Hepatocyte (in vitro differentiated cells): ENCODE measurements at regions not wholly inside any gene's neighbourhood (a gene's known extent, or its start where the extent isn't known, plus 50 kb on each side); places are given as distances from the start of the nearest gene placed in this dataset.
"Not testable (repeated sequence)": the region's sequence is repeated elsewhere in the genome, so short reads cannot be mapped to it uniquely, and the experiment has no call there.

ENCODE experiments used
- EZH2 ChIP-seq: fragments of 200-600 bp; sonication (generic); IDR thresholded peaks from 2 replicates; pipeline ENCODE4 v1.6.1; 2016; ENCODE audit warnings: antibody characterized with exemption, mild to moderate bottlenecking, borderline replicate concordance
- EZH2phosphoT487 ChIP-seq: fragments of 200-600 bp; sonication (generic); IDR thresholded peaks from one replicate; pipeline ENCODE4 v1.6.1; 2018; ENCODE audit warnings: antibody characterized with exemption, mild to moderate bottlenecking, low read depth, moderate library complexity; ENCODE audit not compliant: unreplicated experiment, severe bottlenecking
- TF ChIP-seq, protein P1 (sequence below): fragments of 200-600 bp; sonication (generic); IDR thresholded peaks from 2 replicates; pipeline ENCODE4 v1.5.1; 2016; ENCODE audit warnings: antibody characterized with exemption, mild to moderate bottlenecking; ENCODE audit not compliant: poor library complexity

GRCh38 chr16:70062947-70063346 is 51.2 kb upstream of the PDPR start:
- TF ChIP-seq, protein P1, sequence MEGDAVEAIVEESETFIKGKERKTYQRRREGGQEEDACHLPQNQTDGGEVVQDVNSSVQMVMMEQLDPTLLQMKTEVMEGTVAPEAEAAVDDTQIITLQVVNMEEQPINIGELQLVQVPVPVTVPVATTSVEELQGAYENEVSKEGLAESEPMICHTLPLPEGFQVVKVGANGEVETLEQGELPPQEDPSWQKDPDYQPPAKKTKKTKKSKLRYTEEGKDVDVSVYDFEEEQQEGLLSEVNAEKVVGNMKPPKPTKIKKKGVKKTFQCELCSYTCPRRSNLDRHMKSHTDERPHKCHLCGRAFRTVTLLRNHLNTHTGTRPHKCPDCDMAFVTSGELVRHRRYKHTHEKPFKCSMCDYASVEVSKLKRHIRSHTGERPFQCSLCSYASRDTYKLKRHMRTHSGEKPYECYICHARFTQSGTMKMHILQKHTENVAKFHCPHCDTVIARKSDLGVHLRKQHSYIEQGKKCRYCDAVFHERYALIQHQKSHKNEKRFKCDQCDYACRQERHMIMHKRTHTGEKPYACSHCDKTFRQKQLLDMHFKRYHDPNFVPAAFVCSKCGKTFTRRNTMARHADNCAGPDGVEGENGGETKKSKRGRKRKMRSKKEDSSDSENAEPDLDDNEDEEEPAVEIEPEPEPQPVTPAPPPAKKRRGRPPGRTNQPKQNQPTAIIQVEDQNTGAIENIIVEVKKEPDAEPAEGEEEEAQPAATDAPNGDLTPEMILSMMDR, result not testable (repeated sequence)
- TF ChIP-seq EZH2phosphoT487, EZH2: not testable (repeated sequence)
